Amniotic epithelial cell (primary cell): ENCODE measurements at regions not wholly inside any gene's neighbourhood (a gene's known extent, or its start where the extent isn't known, plus 50 kb on each side); places are given as distances from the start of the nearest gene placed in this dataset.
"Not testable (repeated sequence)": the region's sequence is repeated elsewhere in the genome, so short reads cannot be mapped to it uniquely, and the experiment has no call there.

ENCODE experiments used
- DNase-seq: peaks from one replicate; pipeline ENCODE4 v3.0.0-alpha.2; 2010; ENCODE audit warnings: low read depth

DNA sequence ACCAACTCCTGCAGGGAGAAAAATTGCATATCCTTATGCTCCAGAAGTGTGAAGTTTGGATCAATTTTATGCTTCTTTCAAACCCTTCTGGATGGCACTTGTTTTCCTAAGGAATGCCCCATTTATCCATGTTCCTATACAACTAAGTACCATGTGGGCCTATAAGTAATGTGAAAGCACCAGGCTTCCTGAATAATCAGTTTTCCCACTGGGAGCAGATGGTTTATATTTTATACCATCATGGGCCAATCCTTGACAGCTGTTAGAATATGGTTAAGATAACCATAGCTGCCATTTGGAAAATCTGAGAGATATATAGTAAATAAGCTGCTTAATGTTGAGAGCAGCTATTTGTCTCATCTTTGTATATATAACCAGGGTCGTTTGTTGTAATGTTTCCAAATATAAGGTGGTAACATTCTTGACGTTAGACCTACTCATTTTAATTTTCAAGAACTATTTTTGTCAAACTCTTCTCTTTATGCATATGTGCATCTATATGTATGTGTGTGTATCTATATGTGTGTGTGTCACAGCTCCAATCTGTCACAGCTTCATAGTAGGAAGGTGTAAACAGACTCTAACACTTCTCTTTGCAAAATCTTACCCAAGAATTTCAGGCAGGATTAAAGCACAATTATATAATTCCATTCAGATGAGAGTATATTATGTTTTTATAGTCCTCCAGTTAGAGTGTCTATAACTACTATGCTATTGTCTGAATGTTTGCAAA is 458.7 kb upstream of the GCFC2 start:
- DNase-seq, result no peak

DNA sequence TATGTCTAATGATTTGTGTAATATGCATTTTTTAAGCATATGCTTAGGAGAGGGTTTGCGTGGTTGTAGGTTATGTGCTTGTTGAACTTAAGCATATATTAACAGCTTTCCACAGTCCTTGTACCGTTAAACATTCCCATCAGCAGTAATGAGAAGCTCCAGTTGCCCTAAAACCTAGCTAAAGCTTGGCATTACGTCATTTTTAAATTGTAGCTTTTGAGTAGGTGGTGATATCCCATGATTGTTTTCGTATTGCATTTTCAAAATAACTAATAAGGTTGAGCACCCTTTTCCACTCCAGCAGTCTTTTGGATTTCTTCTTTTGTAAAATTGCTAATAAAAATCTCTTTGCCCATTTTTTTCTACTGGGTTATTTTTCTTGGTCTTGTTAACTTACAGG is 453.1 kb upstream of the GCFC2 start:
- DNase-seq, result no peak

DNA sequence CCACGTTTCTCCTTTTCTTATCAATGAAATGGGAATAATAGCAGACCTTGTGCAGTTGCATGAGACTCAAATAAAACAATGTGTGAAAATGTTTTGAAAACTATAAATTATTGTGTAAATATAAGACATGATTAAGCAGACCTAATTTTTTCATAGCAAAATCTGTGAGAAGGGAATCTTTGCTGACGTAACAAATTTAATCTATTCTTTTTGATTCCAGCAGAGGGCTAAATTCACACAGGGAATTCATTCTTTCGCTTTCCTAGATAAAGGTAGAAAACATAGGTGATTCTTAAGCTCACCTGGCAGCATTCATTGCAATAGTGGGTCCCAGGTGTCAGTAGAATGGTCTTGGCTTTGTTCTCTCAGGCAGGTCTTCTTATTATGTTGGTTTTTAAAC is 450.0 kb upstream of the GCFC2 start:
- DNase-seq, result no peak

DNA sequence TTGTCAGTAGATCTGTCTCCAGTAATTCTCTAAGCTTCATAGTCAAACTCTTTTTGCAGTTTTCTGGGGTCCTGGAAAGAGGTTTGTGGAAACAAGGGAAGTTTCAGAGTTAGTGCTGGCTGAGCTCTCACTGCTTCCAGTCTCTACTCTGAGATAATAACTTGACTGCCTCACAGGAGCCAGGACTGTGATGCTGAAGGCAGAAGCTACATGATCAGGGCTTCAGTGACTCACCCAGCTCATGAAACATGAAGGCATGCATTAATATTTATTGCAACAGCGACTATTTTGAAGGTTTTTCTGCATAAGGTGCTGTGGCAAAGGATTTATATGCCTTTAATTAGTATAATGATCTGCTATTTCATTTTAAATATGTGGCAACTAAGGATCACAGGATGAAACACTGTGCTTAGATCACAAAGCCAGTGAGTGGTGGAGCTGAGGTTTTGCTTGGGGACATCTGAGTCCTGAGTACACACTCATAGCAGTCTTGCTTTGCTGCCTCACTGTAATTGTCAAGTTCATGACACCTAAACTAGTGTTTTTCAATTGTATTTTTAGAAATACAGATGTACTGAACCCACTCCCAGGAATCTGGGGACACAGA is 448.4 kb upstream of the GCFC2 start:
- DNase-seq, result peak; percentile 45

DNA sequence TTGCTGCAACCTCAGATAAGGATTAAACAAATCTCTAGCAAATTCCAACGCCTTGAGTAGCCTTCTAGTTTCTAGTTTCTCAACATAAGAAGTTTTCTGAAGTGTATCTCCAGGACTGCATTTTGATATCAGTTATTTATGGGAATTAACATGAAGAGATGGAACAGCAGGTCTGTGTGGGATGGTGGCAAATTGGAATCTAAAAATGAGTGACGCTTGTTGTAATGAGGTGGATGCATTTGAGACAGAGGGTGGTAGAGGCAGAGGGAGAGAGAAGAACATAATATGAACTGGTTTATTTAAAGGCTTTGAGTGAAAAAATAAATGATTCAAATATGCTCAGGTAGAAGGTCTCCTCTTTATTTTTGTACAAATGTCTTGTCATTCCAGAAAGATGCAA is 446.8 kb upstream of the GCFC2 start:
- DNase-seq, result peak; percentile 49

DNA sequence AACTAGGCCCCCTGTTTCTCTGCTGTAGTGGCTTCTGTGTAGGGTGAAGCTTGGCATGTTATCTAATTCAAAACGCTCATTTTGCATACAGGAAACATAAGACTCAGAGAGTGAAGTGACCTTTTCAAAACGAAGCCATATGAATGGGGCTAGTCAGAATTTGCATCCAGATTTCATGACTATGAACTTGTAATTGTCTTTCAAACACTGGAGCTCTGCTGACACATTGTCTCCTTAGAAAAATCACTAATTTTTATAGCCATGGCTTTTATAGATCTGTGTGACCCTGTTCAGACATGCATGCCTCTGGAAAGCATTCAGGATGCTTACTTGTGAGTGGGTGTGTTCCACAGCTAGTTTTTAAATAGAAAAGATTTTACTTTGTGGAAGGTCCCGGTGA is 444.3 kb upstream of the GCFC2 start:
- DNase-seq, result no peak

DNA sequence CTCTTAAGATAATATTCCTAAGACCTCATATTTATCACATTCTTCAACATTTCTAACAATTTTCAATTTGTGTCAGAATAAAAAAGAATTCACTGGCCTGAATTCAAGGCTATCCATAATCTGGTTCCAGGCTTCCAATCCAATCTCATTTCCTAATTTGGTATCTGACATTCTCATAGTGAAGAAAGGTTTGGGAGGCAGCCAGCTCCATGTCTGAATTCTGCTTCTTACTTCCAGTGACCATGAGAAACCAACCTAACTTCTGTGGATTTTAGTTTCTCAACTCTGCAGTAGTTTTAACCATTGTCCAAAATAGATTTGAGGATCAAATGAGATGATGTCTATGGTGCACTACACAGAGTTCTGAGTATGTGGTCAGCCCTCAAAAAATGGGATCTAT is 439.1 kb upstream of the GCFC2 start:
- DNase-seq, result peak; percentile 1

DNA sequence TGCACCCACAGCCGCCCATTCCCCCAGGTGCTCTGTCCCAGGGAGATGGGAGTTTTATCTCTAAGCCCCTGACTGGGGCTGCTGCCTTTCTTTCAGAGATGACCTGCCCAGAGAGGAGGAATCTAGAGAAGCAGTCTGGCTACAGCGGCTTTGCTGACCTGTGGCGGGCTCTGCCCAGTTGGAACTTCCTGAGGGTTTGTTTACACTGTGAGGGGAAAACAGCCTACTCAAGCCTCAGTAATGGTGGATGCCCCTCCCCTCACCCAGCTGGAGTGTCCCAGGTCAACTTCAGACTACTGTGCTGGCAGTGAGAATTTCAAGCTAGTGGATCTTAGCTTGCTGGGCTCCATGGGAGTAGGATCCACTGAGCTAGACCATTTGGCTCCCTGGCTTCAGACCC is 428.6 kb upstream of the GCFC2 start:
- DNase-seq, result not testable (repeated sequence)

DNA sequence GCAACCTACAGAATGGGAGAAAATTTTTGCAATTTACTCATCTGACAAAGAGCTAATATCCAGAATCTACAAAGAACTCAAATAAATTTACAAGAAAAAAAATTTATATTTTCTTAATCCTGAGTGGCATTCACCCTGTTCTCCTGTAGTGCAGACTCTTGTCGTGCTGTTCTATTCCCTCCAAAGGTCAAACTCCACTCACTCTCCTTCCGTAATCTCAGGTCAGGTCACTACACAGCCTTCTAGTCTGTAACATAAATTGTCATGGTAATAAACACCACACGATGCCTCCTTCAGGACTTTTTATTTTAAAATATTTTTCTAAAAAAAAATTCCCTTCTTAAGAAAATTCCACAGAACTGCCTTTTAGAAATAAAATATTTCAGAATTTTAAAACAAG is 417.9 kb upstream of the GCFC2 start:
- no peak for DNase-seq

DNA sequence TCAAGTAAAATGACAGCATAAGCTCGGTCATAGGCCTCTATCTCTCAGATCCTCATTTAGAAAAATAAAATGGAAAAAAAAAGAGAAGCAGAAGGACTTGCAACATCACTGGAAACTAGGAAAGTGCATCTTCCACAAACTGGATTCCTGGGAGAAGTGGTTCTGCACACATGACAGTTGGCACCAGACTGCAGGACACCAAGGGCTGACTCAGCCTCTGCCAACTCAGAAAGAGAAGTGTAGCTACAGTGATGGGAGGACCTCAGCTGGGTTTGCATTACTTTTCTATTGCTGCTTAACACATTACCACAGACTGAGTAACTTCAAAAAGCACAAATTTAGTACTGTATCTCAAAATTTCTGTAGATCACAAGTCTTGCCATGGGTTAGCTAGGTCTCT is 409.5 kb upstream of the GCFC2 start:
- DNase-seq, result no peak

DNA sequence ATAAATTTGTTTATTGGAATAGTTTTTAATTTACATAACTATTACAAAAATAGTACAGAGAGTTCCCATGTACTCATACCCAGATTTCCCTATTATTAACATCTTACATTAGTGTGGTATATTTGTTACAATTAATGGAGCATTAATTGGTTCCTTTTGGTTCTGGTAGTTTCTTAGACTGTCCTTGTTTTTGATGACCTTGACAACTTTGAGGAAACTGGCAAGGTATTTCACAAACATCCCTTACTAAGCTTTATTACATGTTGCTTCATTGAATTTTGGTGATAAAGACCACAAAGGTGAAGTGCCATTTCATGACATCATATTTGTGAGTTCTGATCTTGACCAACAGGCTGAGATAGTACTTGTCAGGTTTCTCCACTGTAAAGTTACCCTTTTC is 379.0 kb upstream of the GCFC2 start:
- DNase-seq, result no peak

DNA sequence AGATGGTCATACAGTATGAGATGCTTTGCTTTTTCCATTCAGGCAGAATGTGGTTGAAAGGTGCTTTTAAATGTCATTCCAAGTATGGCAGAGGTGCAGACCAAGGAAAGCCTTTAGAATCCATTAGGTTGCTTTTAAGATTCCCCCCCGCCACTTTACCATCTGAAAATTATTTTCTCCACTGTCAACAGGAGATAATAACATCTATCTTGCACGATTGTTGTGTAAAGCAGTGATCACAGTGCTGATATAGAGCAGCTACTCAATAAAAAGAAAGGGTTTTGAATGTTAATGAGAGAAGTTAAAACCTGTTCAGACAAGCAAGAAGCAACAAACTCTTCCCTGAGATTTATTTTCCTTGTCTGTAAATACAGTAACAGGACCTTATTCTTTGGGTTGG is 372.5 kb upstream of the GCFC2 start:
- DNase-seq, result no peak

DNA sequence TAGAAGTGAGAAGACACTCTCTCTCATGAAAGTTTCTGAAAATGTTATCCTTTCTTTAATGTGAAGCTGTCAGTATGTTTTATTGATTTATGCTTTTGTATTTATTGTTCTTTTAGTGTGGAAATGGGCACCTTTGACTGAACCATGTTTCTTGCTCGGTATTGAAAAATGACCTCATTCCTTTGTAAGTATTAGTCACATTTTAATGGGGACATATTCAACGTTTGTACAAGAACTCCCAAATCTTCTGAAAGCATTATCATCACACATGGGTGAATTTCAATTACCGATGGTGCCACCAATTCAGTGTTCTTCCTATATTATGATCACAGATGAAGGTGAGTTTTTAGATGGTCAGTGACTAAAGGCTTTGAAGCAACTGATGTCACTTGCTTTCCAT is 371.8 kb upstream of the GCFC2 start:
- DNase-seq, result no peak

DNA sequence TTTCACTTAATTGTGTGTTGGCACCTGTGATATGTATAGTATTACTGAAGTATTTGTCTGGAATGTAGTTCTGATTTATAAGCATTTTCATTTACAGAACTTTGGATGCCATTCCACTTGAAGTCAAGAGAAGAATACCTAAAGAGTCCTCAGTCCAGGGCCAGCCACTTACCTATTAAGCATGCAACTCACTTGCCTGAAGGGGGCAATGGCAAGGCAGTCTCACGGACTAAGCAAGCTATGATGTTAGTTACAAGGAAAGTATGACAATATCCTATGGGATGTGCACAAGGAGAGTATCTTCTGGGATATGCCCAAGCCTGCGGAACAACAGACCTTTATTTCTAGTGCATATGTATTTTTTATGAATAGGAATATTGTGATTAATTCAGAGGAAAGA is 369.4 kb upstream of the GCFC2 start:
- no peak for DNase-seq

DNA sequence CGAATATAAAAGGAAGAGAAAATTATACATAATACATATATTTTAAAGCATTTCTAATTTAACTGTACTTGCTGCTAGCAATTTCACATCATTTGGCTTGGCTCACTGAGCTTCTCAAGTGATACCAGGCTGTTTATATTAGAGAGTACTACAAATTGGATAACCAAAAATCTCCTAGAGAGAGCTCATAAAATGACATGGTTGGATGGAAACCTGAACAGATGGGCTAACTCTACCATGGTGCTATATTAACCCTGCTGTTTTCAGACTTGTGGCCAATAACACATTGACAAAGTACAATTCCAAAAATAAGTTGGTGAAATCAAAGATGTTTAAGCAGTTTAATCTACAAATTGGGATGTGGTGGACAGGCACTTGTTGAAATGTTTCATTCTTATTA is 364.4 kb upstream of the GCFC2 start:
- no peak for DNase-seq

DNA sequence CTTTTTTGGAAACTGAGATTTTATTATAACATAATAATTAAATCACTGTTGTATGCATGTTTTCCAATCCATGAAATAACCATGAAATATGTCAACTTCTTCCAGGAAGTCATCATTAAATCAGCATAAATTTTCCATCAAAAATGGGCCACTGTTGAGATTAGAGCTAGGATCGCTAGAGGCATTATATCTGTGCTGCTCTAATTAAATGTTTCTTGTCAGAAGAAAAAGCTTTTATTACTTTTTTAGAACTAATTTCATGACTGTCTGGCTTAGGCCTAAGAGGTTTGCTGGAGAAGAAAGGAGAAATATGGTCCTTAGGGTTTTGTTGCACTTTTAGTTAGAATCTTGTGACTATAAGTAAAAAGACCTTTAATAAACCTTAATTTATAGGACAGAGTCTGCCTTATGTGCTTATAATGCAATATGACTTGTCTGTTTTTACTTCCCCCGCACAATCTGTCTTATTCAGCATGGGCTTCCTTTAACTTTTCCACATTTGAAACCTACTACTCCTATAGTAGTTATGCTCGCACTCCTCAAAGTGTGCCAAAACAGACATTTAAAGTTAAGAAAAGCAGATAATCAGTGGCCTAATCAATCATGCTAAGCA is 363.4 kb upstream of the GCFC2 start:
- no peak for DNase-seq

DNA sequence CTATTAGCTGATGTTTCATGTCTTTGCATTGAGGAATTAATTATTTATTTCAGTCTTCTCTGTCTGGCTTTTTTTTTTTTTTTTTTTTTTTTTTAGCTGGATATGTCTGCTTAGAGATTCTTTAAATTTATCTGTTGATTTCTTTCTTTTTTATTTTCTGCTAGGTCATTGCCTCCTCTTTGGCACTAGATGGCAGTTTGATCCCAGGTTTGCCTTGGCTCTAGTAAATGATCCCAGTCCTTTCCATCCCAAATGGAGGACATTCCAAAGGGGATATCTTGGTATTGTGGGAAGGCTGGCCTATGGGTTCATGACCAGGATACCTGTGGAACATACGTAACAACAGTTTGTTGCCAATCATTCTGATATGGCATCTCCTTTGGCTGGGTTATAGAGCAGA is 339.5 kb upstream of the GCFC2 start:
- DNase-seq, result no peak

DNA sequence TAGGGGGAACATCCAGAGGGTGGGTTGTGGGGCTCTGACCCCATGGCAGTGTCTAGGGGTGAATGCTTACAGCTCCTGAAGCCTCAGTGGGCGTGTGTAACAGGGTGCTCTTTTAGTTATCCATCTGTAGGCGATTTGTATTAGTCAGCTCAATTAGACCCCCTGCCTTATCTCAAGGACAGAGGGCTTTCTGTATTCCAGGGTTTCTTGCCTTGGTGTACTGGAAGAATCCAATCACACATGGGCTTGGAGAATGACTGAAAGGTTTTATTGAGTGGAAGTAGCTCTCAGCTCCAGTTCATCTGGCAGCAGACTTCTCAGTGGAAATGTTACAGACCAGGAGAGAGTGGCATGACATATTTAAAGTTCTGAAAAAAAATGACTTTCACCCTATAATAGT is 334.0 kb upstream of the GCFC2 start:
- no peak for DNase-seq

DNA sequence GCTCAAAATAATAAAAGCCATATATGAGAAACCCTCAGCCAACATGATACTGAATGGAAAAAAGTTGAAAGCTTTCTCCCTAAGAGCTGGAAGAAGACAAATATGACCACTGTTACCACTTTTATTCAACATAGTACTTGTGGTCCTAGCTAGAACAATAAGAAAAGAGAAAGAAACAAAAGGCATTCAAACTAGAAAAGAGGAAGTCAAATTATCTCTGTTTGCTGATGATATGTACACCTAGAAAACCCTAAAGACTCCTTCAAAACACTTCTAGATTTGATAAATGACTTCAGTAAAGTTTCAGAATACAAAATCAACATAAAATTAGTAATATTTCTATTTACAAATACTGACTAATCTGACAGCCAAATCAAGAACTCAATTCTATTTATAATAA is 328.8 kb upstream of the GCFC2 start:
- DNase-seq, result no peak

DNA sequence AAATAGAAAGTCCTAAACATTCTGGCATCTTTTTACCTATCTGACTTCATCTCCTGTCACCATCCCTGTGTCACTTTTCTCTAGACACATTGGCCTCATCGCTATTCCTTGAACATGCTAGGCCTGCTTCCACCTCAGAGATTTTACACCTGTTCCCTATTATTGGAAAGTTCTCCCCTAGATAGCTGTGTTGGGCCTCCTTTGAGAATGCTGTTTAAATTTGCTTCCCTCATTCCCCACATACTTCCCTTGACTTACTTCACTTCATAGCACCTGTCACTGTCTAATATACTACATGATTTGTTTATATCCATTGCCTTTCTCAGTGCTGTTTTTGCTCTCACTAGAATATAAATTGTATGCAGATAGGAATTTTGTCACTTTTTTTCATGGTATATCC is 317.0 kb upstream of the GCFC2 start:
- DNase-seq, result no peak

DNA sequence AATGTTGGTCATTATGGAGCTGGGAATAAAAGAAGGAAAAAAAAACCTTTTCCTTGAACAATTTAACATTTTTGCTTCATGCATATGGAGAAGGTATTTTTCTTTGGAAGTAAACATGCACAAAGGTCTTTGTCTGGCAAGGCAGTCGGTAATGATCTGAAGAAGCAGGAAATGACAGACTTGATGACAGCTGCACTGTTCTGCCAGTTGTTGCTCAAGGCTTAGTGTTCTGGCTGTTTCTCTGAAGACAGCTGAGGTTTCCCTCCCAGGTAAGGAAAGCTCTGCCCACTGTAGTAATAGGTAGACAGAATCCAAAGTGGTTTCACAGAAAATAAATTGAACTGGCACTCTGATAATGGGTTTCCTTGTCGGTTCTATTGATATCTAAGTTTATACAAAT is 308.4 kb upstream of the GCFC2 start:
- no peak for DNase-seq

DNA sequence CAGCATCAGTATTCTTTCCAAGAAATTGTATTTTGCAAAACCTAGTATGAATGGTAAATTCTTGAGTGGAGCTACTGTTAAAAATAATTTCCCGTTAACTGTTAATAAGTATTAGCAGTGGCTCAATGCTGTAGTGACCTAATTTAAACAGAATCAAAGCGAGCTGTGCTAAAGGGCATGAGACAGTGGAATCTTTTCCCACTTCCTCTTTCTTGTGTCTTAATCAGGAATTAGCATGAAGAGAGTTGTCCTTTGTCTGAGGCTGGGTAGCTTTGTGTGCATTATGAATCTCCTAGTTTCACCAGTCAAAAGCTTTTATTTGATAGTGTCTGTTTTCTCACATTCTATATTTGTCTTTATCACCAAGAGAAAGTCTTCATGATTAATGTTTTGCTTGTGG is 298.8 kb upstream of the GCFC2 start:
- no peak for DNase-seq

DNA sequence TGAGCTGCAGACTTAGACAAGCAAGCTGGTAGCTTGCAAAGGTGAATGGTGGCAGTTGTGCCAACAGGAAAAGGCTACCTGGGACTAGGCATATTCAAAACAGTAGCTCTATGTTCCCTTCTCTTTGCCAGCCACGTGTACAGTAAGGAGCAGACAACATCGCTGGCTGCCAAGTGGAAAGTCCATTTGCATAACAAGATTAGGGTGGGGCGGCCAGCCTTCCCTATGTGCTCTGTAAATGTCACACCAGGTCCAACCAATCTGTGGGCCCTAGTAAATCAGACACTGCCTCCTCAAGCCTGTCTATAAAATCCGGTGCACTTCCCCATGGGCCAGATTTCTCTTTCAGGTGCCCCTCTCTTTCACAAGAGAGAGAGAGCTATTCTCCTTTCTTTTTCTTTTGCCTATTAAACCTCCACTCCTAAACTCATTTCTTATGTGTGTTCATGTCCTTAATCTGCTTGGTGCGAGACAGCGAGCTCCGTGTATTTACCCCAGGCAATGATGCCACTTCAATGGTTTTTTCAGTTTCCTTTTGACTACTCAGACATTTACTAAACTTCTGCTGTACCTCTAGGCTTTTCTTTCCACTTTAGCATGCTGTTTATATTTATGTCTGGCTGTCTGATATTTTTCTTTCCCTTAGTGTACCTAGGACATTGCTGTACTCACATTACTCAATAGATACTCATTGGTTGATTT is 297.4 kb upstream of the GCFC2 start:
- DNase-seq, result no peak
